ENCODE measurements at regions not wholly inside any gene's neighbourhood (a gene's known extent, or its start where the extent isn't known, plus 50 kb on each side); places are given as distances from the start of the nearest gene placed in this dataset.

- H3K27ac ChIP-seq = no peak overlapping the region
These were observed 64.4 kb upstream of the RAI14 start for GRCh38 chr5:34591723-34592122.

GRCh38 chr5:34597034-34598027, 58.8 kb upstream of the RAI14 start:
- DNase-seq = no peak
- H3K4me1 ChIP-seq = no peaks in the 10 kb centered on the region
- H3K9me3 ChIP-seq = no peaks in the 10 kb centered on the region
- no peak overlapping the region for H3K27ac ChIP-seq
- intact Hi-C loops (cut with DNase I) = no loop called here
- H3K4me3 ChIP-seq = no peak overlapping the region
- no peaks in the 10 kb centered on the region for H3K36me3 ChIP-seq (replicated peaks in 1 of 2; ENCODE audit: insufficient read depth in 1 of 2, low read depth in 2 of 2)
- TF ChIP-seq CTCF (IDR thresholded peaks at IDR 0.05) = no peak
- WGBS, 2 donors = 70 to 78% methylated on average over 7 of the region's 7 CpGs
- ATAC-seq = no peak
- no peaks in the 10 kb centered on the region for H3K27me3 ChIP-seq

More at GRCh38 chr5:34591723-34592122, 64.4 kb upstream of the RAI14 start:
- intact Hi-C loops (cut with DNase I) = no loop called here
- Histone ChIP-seq H3K36me3 (replicated peaks in 1 of 2; ENCODE audit: insufficient read depth in 1 of 2, low read depth in 2 of 2) (no peaks in the 10 kb centered on the region), H3K27me3 (no peaks in the 10 kb centered on the region), H3K4me1 (no peaks in the 10 kb centered on the region), H3K9me3 (no peaks in the 10 kb centered on the region), H3K4me3 (no peak overlapping the region)
- no peak for TF ChIP-seq POLR2A (IDR thresholded peaks at IDR 0.05)
- ATAC-seq = no peak
- no peak for DNase-seq
- WGBS, 2 donors = 70 to 78% methylated on average over 5 of the region's 5 CpGs

- peak; percentile 48 for ATAC-seq
- H3K4me1 ChIP-seq = no peaks in the 10 kb centered on the region
- intact Hi-C loops (cut with DNase I) = no loop called here
- DNase-seq = peak in 1 of 4 donors; percentile 20
- H3K27me3 ChIP-seq = no peaks in the 10 kb centered on the region
- no peak overlapping the region for H3K4me3 ChIP-seq
- TF ChIP-seq CTCF (IDR thresholded peaks at IDR 0.05) = no peak
- TF ChIP-seq POLR2A (IDR thresholded peaks at IDR 0.05) = no peak
- H3K27ac ChIP-seq = no peak overlapping the region
- no peaks in the 10 kb centered on the region for H3K36me3 ChIP-seq (replicated peaks in 1 of 2; ENCODE audit: insufficient read depth in 1 of 2, low read depth in 2 of 2)
- H3K9me3 ChIP-seq = no peaks in the 10 kb centered on the region
- WGBS, 2 donors = 66 to 70% methylated on average over 5 of the region's 5 CpGs
These were observed 57.8 kb upstream of the RAI14 start for GRCh38 chr5:34598177-34598794.

GRCh38 chr5:34599471-34600117, 56.5 kb upstream of the RAI14 start:
- 84 to 90% methylated on average over 4 of the region's 4 CpGs for WGBS, 2 donors
- DNase-seq (no peak), ATAC-seq (no peak)
- Histone ChIP-seq H3K4me1 (no peaks in the 10 kb centered on the region), H3K27me3 (no peaks in the 10 kb centered on the region), H3K27ac (no peak overlapping the region), H3K36me3 (replicated peaks in 1 of 2; ENCODE audit: insufficient read depth in 1 of 2, low read depth in 2 of 2) (no peaks in the 10 kb centered on the region), H3K9me3 (no peaks in the 10 kb centered on the region), H3K4me3 (no peak overlapping the region)
- intact Hi-C loops (cut with DNase I) = no loop called here
- TF ChIP-seq CTCF (IDR thresholded peaks at IDR 0.05) (no peak), POLR2A (IDR thresholded peaks at IDR 0.05) (no peak)

- DNase-seq (no peak), ATAC-seq (no peak)
- intact Hi-C loops (cut with DNase I) = no loop called here
- no peaks in the 10 kb centered on the region for H3K9me3 ChIP-seq
- H3K27me3 ChIP-seq = no peaks in the 10 kb centered on the region
- TF ChIP-seq POLR2A (IDR thresholded peaks at IDR 0.05) = no peak
- no peak for TF ChIP-seq CTCF (IDR thresholded peaks at IDR 0.05)
- H3K27ac ChIP-seq = no peak overlapping the region
- no peaks in the 10 kb centered on the region for H3K4me1 ChIP-seq
- H3K36me3 ChIP-seq (replicated peaks in 1 of 2; ENCODE audit: insufficient read depth in 1 of 2, low read depth in 2 of 2) = no peaks in the 10 kb centered on the region
- H3K4me3 ChIP-seq = no peak overlapping the region
- 90 to 95% methylated on average over 4 of the region's 4 CpGs for WGBS, 2 donors
These were observed 56.0 kb upstream of the RAI14 start for GRCh38 chr5:34600118-34600493.
